GM13976 (cell line): ENCODE measurements at regions not wholly inside any gene's neighbourhood (a gene's known extent, or its start where the extent isn't known, plus 50 kb on each side); places are given as distances from the start of the nearest gene placed in this dataset.
A peak's percentile ranks its signal among the peaks of the same experiment; 100 is the strongest.

Experiments
- DNase-seq: peaks from one replicate; pipeline ENCODE4 v3.0.0; 2012; ENCODE audit warnings: low spot score
- CTCF ChIP-seq: IDR thresholded peaks from 2 replicates; pipeline ENCODE4 v1.5.1; 2012; ENCODE audit warnings: borderline replicate concordance, mild to moderate bottlenecking; ENCODE audit not compliant: insufficient read depth; ENCODE audit errors: extremely low read depth, missing control alignments, control extremely low read depth
- in situ Hi-C: fragments of 300-500 bp; cut with MboI; formaldehyde crosslinking; loops from one replicate; pipeline ENCODE4 v1.12.0; 2022; ENCODE audit warnings: low sequenced_read_pairs, mixed read lengths, inconsistent platforms; ENCODE audit not compliant: unreplicated experiment

- TF ChIP-seq CTCF = no peak
- in situ Hi-C loops = no loop called here
- no peak for DNase-seq
Observed at GRCh38 chr7:50226145-50226544, 78.4 kb upstream of the IKZF1 start.

GRCh38 chr7:50221433-50221832, 83.1 kb upstream of the IKZF1 start:
- TF ChIP-seq CTCF = no peak
- in situ Hi-C loops = no loop called here
- DNase-seq = no peak

- no peak for TF ChIP-seq CTCF
- no peak for DNase-seq
- in situ Hi-C loops = no loop called here
Observed at GRCh38 chr7:50221028-50221427, 83.5 kb upstream of the IKZF1 start.

GRCh38 chr7:50220273-50220672, 84.2 kb upstream of the IKZF1 start:
- in situ Hi-C loops = no loop called here
- TF ChIP-seq CTCF = no peak
- DNase-seq = no peak

- no peak for TF ChIP-seq CTCF
- no peak for DNase-seq
- in situ Hi-C loops = no loop called here
Observed at GRCh38 chr7:50217821-50218281, 86.7 kb upstream of the IKZF1 start.

- in situ Hi-C loops = no loop called here
- no peak for TF ChIP-seq CTCF
- no peak for DNase-seq
Observed at GRCh38 chr7:50217401-50217800, 87.1 kb upstream of the IKZF1 start.

- peak; percentile 5 for DNase-seq
- TF ChIP-seq CTCF = no peak
- in situ Hi-C loops = no loop called here
Observed at GRCh38 chr7:50216626-50217025, 87.9 kb upstream of the IKZF1 start.
